Naive thymus-derived CD4-positive, alpha-beta T cell (primary cell): ENCODE measurements at regions not wholly inside any gene's neighbourhood (a gene's known extent, or its start where the extent isn't known, plus 50 kb on each side); places are given as distances from the start of the nearest gene placed in this dataset.

Experiments used
- ATAC-seq: fragments of 150-1000 bp; cut with Tn5 transposase; 2 replicates; pipeline ENCODE4 v1.10.0; 2021; ENCODE audit warnings: mild to moderate bottlenecking, moderate library complexity
- CTCF ChIA-PET: fragments of 350-600 bp; sonication (Branson Sonifier 250); formaldehyde crosslinking; loops from one replicate; lab custom pipeline; 2021; ENCODE audit warnings: antibody characterized with exemption; lab: Charles Lee
- POLR2A ChIA-PET: fragments of 350-600 bp; sonication (Branson Sonifier 250); formaldehyde crosslinking; loops from one replicate; lab custom pipeline; 2021; ENCODE audit warnings: antibody characterized with exemption, inconsistent platforms; lab: Charles Lee
- DNase-seq, 9 donors: peaks; one replicate each; pipeline versions ENCODE4 v3.0.0 to v3.0.0-alpha.2; 2020 to 2022; ENCODE audit warnings: mixed read lengths in 1 of 9
- H3K27ac ChIP-seq: one replicate; pipeline ENCODE4 v1.7.0; 2013; ENCODE audit warnings: mild to moderate bottlenecking, low read depth, low read length, moderate library complexity
- H3K27me3 ChIP-seq, 2 donors: one replicate each; pipeline ENCODE4 v1.7.0; 2013; ENCODE audit warnings: low read length in 2 of 2, mild to moderate bottlenecking in 2 of 2, moderate library complexity in 2 of 2; ENCODE audit not compliant: control insufficient read depth in 2 of 2, insufficient read depth in 2 of 2
- H3K36me3 ChIP-seq, 3 experiments: 1 replicate in 2 of 3; 2 replicates in 1 of 3; pipeline ENCODE4 v1.7.0; 2013; ENCODE audit warnings: low read length in 3 of 3, mild to moderate bottlenecking in 3 of 3, moderate library complexity in 1 of 3; ENCODE audit not compliant: insufficient read depth in 3 of 3, control insufficient read depth in 2 of 3
- H3K4me1 ChIP-seq, 2 donors: one replicate each; pipeline ENCODE4 v1.7.0; 2013; ENCODE audit warnings: low read length in 2 of 2, mild to moderate bottlenecking in 2 of 2, moderate library complexity in 1 of 2; ENCODE audit not compliant: control insufficient read depth in 2 of 2, insufficient read depth in 2 of 2
- H3K4me3 ChIP-seq: 2 replicates; pipeline ENCODE4 v1.7.0; 2013; ENCODE audit warnings: mild to moderate bottlenecking, low read length
- H3K9me3 ChIP-seq, 3 experiments: 1 replicate in 2 of 3; 2 replicates in 1 of 3; pipeline ENCODE4 v1.7.0; 2013; ENCODE audit warnings: low read length in 3 of 3; ENCODE audit not compliant: control insufficient read depth in 2 of 3
- H3K27ac Mint-ChIP-seq, 9 donors: one replicate each; pipeline ENCODE4 v1.8.0; 2020 to 2022; ENCODE audit warnings: mixed read lengths in 9 of 9, mild to moderate bottlenecking in 8 of 9, moderate library complexity in 5 of 9, inconsistent platforms in 2 of 9
- H3K27me3 Mint-ChIP-seq, 5 donors: one replicate each; pipeline ENCODE4 v1.8.0; 2021 to 2022; ENCODE audit warnings: mixed read lengths in 5 of 5, mild to moderate bottlenecking in 1 of 5
- H3K36me3 Mint-ChIP-seq, 5 donors: one replicate each; pipeline ENCODE4 v1.8.0; 2020 to 2022; ENCODE audit warnings: mixed read lengths in 5 of 5, mild to moderate bottlenecking in 3 of 5, inconsistent platforms in 1 of 5
- H3K4me1 Mint-ChIP-seq, 7 donors: one replicate each; pipeline ENCODE4 v1.8.0; 2020 to 2022; ENCODE audit warnings: mixed read lengths in 7 of 7, mild to moderate bottlenecking in 3 of 7, inconsistent platforms in 1 of 7
- H3K4me3 Mint-ChIP-seq, 10 donors: one replicate each; pipeline ENCODE4 v1.8.0; 2020 to 2022; ENCODE audit warnings: mild to moderate bottlenecking in 10 of 10, mixed read lengths in 10 of 10, moderate library complexity in 6 of 10, inconsistent platforms in 2 of 10
- H3K9me3 Mint-ChIP-seq, 11 donors: one replicate each; pipeline ENCODE4 v1.8.0; 2020 to 2022; ENCODE audit warnings: mixed read lengths in 11 of 11, mild to moderate bottlenecking in 4 of 11, inconsistent platforms in 1 of 11, moderate library complexity in 1 of 11
- intact Hi-C, 2 donors: fragments of 100-400 bp; cut with micrococcal nuclease; formaldehyde crosslinking; loops; one replicate each; pipeline ENCODE4 v1.15.1; 2023

- no peaks in the 10 kb centered on the region for H3K9me3 ChIP-seq
- intact Hi-C loops = loop anchor here (5.0 to 10.0 kb wide), 3 partner anchors 133 to 1298 kb away; partner anchors contain the start of gene ZNF184 (in 1 of the 2)
- H3K36me3 ChIP-seq = no peaks in the 10 kb centered on the region
- no peak overlapping the region for H3K4me3 Mint-ChIP-seq
- ChIA-PET CTCF (no interaction called here), POLR2A (interaction anchor here (0.7 to 5.8 kb wide), 11 partner anchors 14 to 276 kb away, joined by 3 to 255 read pairs (median 7); a partner anchor contains a TSS)
- H3K27me3 Mint-ChIP-seq = no peaks in the 10 kb centered on the region
- peak overlapping the region in 3 of 9 donors; percentile 18 to 50 (median 41) for H3K27ac Mint-ChIP-seq
- H3K27ac ChIP-seq = no peak overlapping the region
- no peak overlapping the region for H3K4me3 ChIP-seq
- ATAC-seq = no peak
- DNase-seq = no peak
- H3K27me3 ChIP-seq = no peaks in the 10 kb centered on the region
- H3K9me3 Mint-ChIP-seq = no peaks in the 10 kb centered on the region
- H3K4me1 Mint-ChIP-seq = peaks cover 17 to 44% (median 41%) of the 10 kb centered on the region in 7 donors
- no peaks in the 10 kb centered on the region for H3K36me3 Mint-ChIP-seq
- peaks cover 6 to 26% of the 10 kb centered on the region in 2 donors for H3K4me1 ChIP-seq
Observed at GRCh38 chr6:26179675-26180074, 92.4 kb downstream of the HFE start.

GRCh38 chr6:26180346-26180745, 93.1 kb downstream of the HFE start:
- Histone ChIP-seq H3K36me3 (no peaks in the 10 kb centered on the region), H3K27ac (no peak overlapping the region), H3K4me3 (no peak overlapping the region), H3K27me3 (no peaks in the 10 kb centered on the region), H3K4me1 (peaks cover 6 to 24% of the 10 kb centered on the region in 2 donors), H3K9me3 (no peaks in the 10 kb centered on the region)
- no peaks in the 10 kb centered on the region for H3K27me3 Mint-ChIP-seq
- H3K27ac Mint-ChIP-seq = peak overlapping the region in 8 of 9 donors; percentile 1 to 83 (median 64)
- ChIA-PET CTCF (interaction anchor here (0.7 kb wide), 1 partner anchor 21 kb away, joined by 4 read pairs; no protein-coding TSS in a partner anchor), POLR2A (interaction anchor here (0.5 to 5.8 kb wide), 13 partner anchors 8 to 1230 kb away, joined by 3 to 255 read pairs (median 7); a partner anchor contains a TSS)
- intact Hi-C loops = loop anchor here in 1 of 2 donors (10.0 kb wide), 1 partner anchor 1294 kb away; the partner anchor contains the start of gene ZNF184
- H3K4me3 Mint-ChIP-seq = peak overlapping the region in 2 of 10 donors; percentile 7 to 45
- DNase-seq (no peak), ATAC-seq (no peak)
- peaks cover 16 to 48% (median 42%) of the 10 kb centered on the region in 7 donors for H3K4me1 Mint-ChIP-seq
- no peaks in the 10 kb centered on the region for H3K36me3 Mint-ChIP-seq
- H3K9me3 Mint-ChIP-seq = no peaks in the 10 kb centered on the region

- H3K27ac Mint-ChIP-seq = peak overlapping the region; percentile 83 to 99 (median 90)
- no peaks in the 10 kb centered on the region for H3K36me3 Mint-ChIP-seq
- Histone ChIP-seq H3K27ac (peak overlapping the region; percentile 76), H3K27me3 (no peaks in the 10 kb centered on the region), H3K4me3 (peak overlapping the region; percentile 82), H3K9me3 (no peaks in the 10 kb centered on the region), H3K36me3 (no peaks in the 10 kb centered on the region), H3K4me1 (peaks cover 13 to 28% of the 10 kb centered on the region in 2 donors)
- ATAC-seq (peak; percentile 14), DNase-seq (no peak)
- H3K9me3 Mint-ChIP-seq = peaks cover 0 to 3% (median 0%) of the 10 kb centered on the region in 11 donors
- H3K27me3 Mint-ChIP-seq = no peaks in the 10 kb centered on the region
- peaks cover 18 to 54% (median 44%) of the 10 kb centered on the region in 7 donors for H3K4me1 Mint-ChIP-seq
- CTCF ChIA-PET = interaction anchor here (0.6 to 3.2 kb wide), 12 partner anchors 10 to 355 kb away, joined by 3 to 30 read pairs (median 4); partner anchors contain the start of gene HMGN4
- intact Hi-C loops = loop anchor here (1.0 to 10.0 kb wide), 7 partner anchors 8 to 1292 kb away; partner anchors contain the start of gene ZNF184 (in 1 of the 2)
- POLR2A ChIA-PET = interaction anchor here (0.5 to 38.2 kb wide), 39 partner anchors 19 to 1710 kb away, joined by 3 to 3606 read pairs (median 5); partner anchors contain the start of gene HMGN4
- peak overlapping the region; percentile 84 to 99 (median 98) for H3K4me3 Mint-ChIP-seq
Observed at GRCh38 chr6:26183237-26183580, 96.0 kb downstream of the HFE start.

- CTCF ChIA-PET = interaction anchor here (0.7 to 3.2 kb wide), 11 partner anchors 10 to 354 kb away, joined by 3 to 30 read pairs (median 4); partner anchors contain the start of gene HMGN4
- POLR2A ChIA-PET = interaction anchor here (0.5 to 38.2 kb wide), 40 partner anchors 19 to 1709 kb away, joined by 3 to 3606 read pairs (median 5); partner anchors contain the start of gene HMGN4
- H3K4me3 Mint-ChIP-seq = peak overlapping the region; percentile 84 to 99 (median 98)
- intact Hi-C loops = loop anchor here (1.0 to 10.0 kb wide), 7 partner anchors 8 to 1291 kb away; partner anchors contain the start of gene ZNF184 (in 1 of the 2)
- ATAC-seq = peak; percentile 91
- Histone ChIP-seq H3K4me3 (peak overlapping the region; percentile 82), H3K36me3 (no peaks in the 10 kb centered on the region), H3K27ac (peak overlapping the region; percentile 76), H3K9me3 (no peaks in the 10 kb centered on the region), H3K27me3 (no peaks in the 10 kb centered on the region), H3K4me1 (peaks cover 13 to 30% of the 10 kb centered on the region in 2 donors)
- peak overlapping the region; percentile 83 to 99 (median 90) for H3K27ac Mint-ChIP-seq
- H3K9me3 Mint-ChIP-seq = peaks cover 0 to 3% (median 0%) of the 10 kb centered on the region in 11 donors
- peak; percentile 43 to 83 (median 77) for DNase-seq
- H3K27me3 Mint-ChIP-seq = no peaks in the 10 kb centered on the region
- H3K36me3 Mint-ChIP-seq = no peaks in the 10 kb centered on the region
- peaks cover 19 to 59% (median 49%) of the 10 kb centered on the region in 7 donors for H3K4me1 Mint-ChIP-seq
Observed at GRCh38 chr6:26183581-26184366, 96.5 kb downstream of the HFE start.

- Mint-ChIP-seq H3K9me3 (peaks cover 0 to 5% (median 0%) of the 10 kb centered on the region in 11 donors), H3K27me3 (peaks cover 0 to 2% (median 0%) of the 10 kb centered on the region in 5 donors), H3K36me3 (no peaks in the 10 kb centered on the region), H3K4me3 (peak overlapping the region; percentile 84 to 99 (median 98)), H3K4me1 (peaks cover 19 to 62% (median 49%) of the 10 kb centered on the region in 7 donors), H3K27ac (peak overlapping the region; percentile 83 to 99 (median 90))
- H3K9me3 ChIP-seq = no peaks in the 10 kb centered on the region
- H3K36me3 ChIP-seq = no peaks in the 10 kb centered on the region
- CTCF ChIA-PET = interaction anchor here (1.0 to 3.2 kb wide), 5 partner anchors 11 to 138 kb away, joined by 3 to 30 read pairs (median 6); a partner anchor contains a TSS
- DNase-seq (no peak), ATAC-seq (no peak)
- H3K27ac ChIP-seq = peak overlapping the region; percentile 76
- intact Hi-C loops = loop anchor here in 1 of 2 donors (10.0 kb wide), 1 partner anchor 1290 kb away; the partner anchor contains the start of gene ZNF184
- H3K27me3 ChIP-seq = no peaks in the 10 kb centered on the region
- peak overlapping the region; percentile 82 for H3K4me3 ChIP-seq
- peaks cover 13 to 32% of the 10 kb centered on the region in 2 donors for H3K4me1 ChIP-seq
- POLR2A ChIA-PET = interaction anchor here (1.1 to 38.2 kb wide), 23 partner anchors 8 to 1680 kb away, joined by 3 to 3606 read pairs (median 9); partner anchors contain the start of gene HMGN4
Observed at GRCh38 chr6:26184367-26184891, 97.2 kb downstream of the HFE start.
